ENCODE measurements at regions not wholly inside any gene's neighbourhood (a gene's known extent, or its start where the extent isn't known, plus 50 kb on each side); places are given as distances from the start of the nearest gene placed in this dataset.

GRCh38 chr4:137692205-137692604, 159.9 kb upstream of the PCDH18 start (continued):
- no peak for TF ChIP-seq PREB (CRISPR knock-in tag; IDR thresholded peaks at IDR 0.05; ENCODE audit: borderline replicate concordance)
- TF ChIP-seq CREM (CRISPR knock-in tag; IDR thresholded peaks at IDR 0.05), result no peak
- TF ChIP-seq ZNF423 (CRISPR knock-in tag; IDR thresholded peaks at IDR 0.05), result no peak
- TF ChIP-seq NR2C2 (CRISPR knock-in tag; IDR thresholded peaks at IDR 0.05), result no peak
- no peak for TF ChIP-seq CBFB (CRISPR knock-in tag; IDR thresholded peaks at IDR 0.05; ENCODE audit: low read depth)
- no peak for TF ChIP-seq NFYB (CRISPR knock-in tag; conservative IDR thresholded peaks at IDR 0.05; ENCODE audit: low read depth)
- TF ChIP-seq IRF2 (CRISPR knock-in tag; IDR thresholded peaks at IDR 0.05; ENCODE audit: borderline replicate concordance, low read depth), result no peak

GRCh38 chr4:137688651-137689050, 156.4 kb upstream of the PCDH18 start:
- ChIA-PET CTCF (no interaction called here), POLR2A (no interaction called here)
- Mint-ChIP-seq H3K9me3 (no peaks in the 10 kb centered on the region), H3K27me3 (ENCODE audit: low read depth) (no peaks in the 10 kb centered on the region), H3K4me3 (no peak overlapping the region), H3K27ac (no peak overlapping the region), H3K4me1 (no peaks in the 10 kb centered on the region; the same call in 1 of the 2 replicates), H3K36me3 (no peaks in the 10 kb centered on the region)
- DNase-seq (ENCODE audit: low spot score), result no peak
- TF ChIP-seq KAT7 (CRISPR knock-in tag; IDR thresholded peaks at IDR 0.05; ENCODE audit: borderline replicate concordance), result no peak
- TF ChIP-seq E2F5 (CRISPR knock-in tag; IDR thresholded peaks at IDR 0.05), result no peak
- TF ChIP-seq ZNF423 (CRISPR knock-in tag; IDR thresholded peaks at IDR 0.05), result no peak
- no peak for TF ChIP-seq JAZF1 (CRISPR knock-in tag; IDR thresholded peaks at IDR 0.05)
- TF ChIP-seq CDX4 (CRISPR knock-in tag; IDR thresholded peaks at IDR 0.05; ENCODE audit: borderline replicate concordance), result no peak
- no peak for TF ChIP-seq NR1H2 (CRISPR knock-in tag; IDR thresholded peaks at IDR 0.05)
- no peak for ATAC-seq

GRCh38 chr4:137685357-137685756, 153.1 kb upstream of the PCDH18 start:
- ChIA-PET CTCF (no interaction called here), POLR2A (no interaction called here)
- Mint-ChIP-seq H3K9me3 (no peaks in the 10 kb centered on the region), H3K4me3 (no peak overlapping the region), H3K27me3 (ENCODE audit: low read depth) (no peaks in the 10 kb centered on the region), H3K4me1 (peaks cover 11% of the 10 kb centered on the region), H3K27ac (no peak overlapping the region), H3K36me3 (no peaks in the 10 kb centered on the region)
- DNase-seq (ENCODE audit: low spot score), result no peak
- ATAC-seq, result no peak
- TF ChIP-seq FOXK1 (CRISPR knock-in tag; IDR thresholded peaks at IDR 0.05) (no peak), NR1H2 (CRISPR knock-in tag; IDR thresholded peaks at IDR 0.05) (no peak), USF2 (CRISPR knock-in tag; IDR thresholded peaks at IDR 0.05) (no peak), NR3C1 (CRISPR knock-in tag; conservative IDR thresholded peaks at IDR 0.05; ENCODE audit: low read depth) (no peak), NFATC4 (CRISPR knock-in tag; IDR thresholded peaks at IDR 0.05) (no peak), JAZF1 (CRISPR knock-in tag; IDR thresholded peaks at IDR 0.05) (no peak), PRDM15 (CRISPR knock-in tag; IDR thresholded peaks at IDR 0.05) (no peak), ZNF232 (CRISPR knock-in tag; IDR thresholded peaks at IDR 0.05) (no peak)
